Activated CD4-positive, alpha-beta T cell treated with anti-CD3 and anti-CD28 coated beads for 36 hours (primary cell): ENCODE measurements at regions not wholly inside any gene's neighbourhood (a gene's known extent, or its start where the extent isn't known, plus 50 kb on each side); places are given as distances from the start of the nearest gene placed in this dataset.
"Not testable (repeated sequence)": the region's sequence is repeated elsewhere in the genome, so short reads cannot be mapped to it uniquely, and the experiment has no call there.

Experiments used
- ATAC-seq: fragments of 200-7000 bp; cut with Tn5 transposase; one replicate; pipeline ENCODE4 v1.10.0; 2021; ENCODE audit warnings: mild to moderate bottlenecking, moderate library complexity
- CTCF ChIA-PET: fragments of 350-600 bp; sonication (Branson Sonifier 250); formaldehyde crosslinking; loops from one replicate; lab custom pipeline; 2021; ENCODE audit warnings: antibody characterized with exemption; lab: Charles Lee
- POLR2A ChIA-PET: fragments of 350-600 bp; sonication (Branson Sonifier 250); formaldehyde crosslinking; loops from one replicate; lab custom pipeline; 2021; ENCODE audit warnings: antibody characterized with exemption, inconsistent platforms; lab: Charles Lee
- DNase-seq: peaks from one replicate; pipeline ENCODE4 v3.0.0-alpha.2; 2020
- H3K27ac Mint-ChIP-seq: one replicate; pipeline ENCODE4 v1.8.0; 2021; ENCODE audit warnings: mixed read lengths
- H3K27me3 Mint-ChIP-seq: one replicate; pipeline ENCODE4 v1.8.0; 2021; ENCODE audit warnings: mixed read lengths
- H3K36me3 Mint-ChIP-seq: one replicate; pipeline ENCODE4 v1.8.0; 2021; ENCODE audit warnings: low read depth, mixed read lengths
- H3K4me1 Mint-ChIP-seq: one replicate; pipeline ENCODE4 v1.8.0; 2021; ENCODE audit warnings: mixed read lengths
- H3K4me3 Mint-ChIP-seq: one replicate; pipeline ENCODE4 v1.8.0; 2021; ENCODE audit warnings: mild to moderate bottlenecking, moderate library complexity, mixed read lengths
- H3K9me3 Mint-ChIP-seq: one replicate; pipeline ENCODE4 v1.8.0; 2021; ENCODE audit warnings: low read depth, mixed read lengths
- intact Hi-C, 2 experiments: fragments of 100-400 bp; cut with DNase I in 1 of 2; cut with micrococcal nuclease in 1 of 2; formaldehyde crosslinking; loops; one replicate each; pipeline versions ENCODE4 v1.14.2 to v1.15.1; 2022 to 2024; cut with DNase I, micrococcal nuclease

DNA sequence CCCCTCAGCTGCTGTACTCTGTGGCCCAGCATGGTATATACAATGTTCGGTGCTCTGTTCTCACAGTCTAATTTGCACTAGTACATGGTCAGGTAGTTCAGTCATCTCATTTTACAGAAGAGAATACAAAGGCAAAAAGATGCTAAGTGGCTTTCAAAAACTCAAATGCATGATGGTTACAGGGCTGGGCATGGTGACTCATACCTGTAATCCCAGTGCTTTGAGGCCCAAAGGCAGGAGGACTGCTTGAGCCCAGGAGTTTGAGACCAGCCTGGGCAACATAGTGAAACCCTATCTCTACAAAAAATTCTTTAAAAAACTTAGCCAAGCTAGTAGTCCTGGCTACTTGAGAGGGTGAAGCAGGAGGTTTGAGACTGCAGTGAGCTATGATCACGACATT is 210.5 kb upstream of the KIT start:
- H3K27me3 Mint-ChIP-seq: peaks cover 2% of the 10 kb centered on the region
- ChIA-PET CTCF (interaction anchor here (0.6 kb wide), 1 partner anchor 258 kb away, joined by 3 read pairs; no protein-coding TSS in a partner anchor), POLR2A (no interaction called here)
- no peaks in the 10 kb centered on the region for H3K4me1 Mint-ChIP-seq
- intact Hi-C loops: no loop called here
- ATAC-seq: no peak
- no peak overlapping the region for H3K4me3 Mint-ChIP-seq
- peaks cover 16% of the 10 kb centered on the region for H3K9me3 Mint-ChIP-seq
- H3K27ac Mint-ChIP-seq: no peak overlapping the region
- DNase-seq: no peak
- no peaks in the 10 kb centered on the region for H3K36me3 Mint-ChIP-seq

DNA sequence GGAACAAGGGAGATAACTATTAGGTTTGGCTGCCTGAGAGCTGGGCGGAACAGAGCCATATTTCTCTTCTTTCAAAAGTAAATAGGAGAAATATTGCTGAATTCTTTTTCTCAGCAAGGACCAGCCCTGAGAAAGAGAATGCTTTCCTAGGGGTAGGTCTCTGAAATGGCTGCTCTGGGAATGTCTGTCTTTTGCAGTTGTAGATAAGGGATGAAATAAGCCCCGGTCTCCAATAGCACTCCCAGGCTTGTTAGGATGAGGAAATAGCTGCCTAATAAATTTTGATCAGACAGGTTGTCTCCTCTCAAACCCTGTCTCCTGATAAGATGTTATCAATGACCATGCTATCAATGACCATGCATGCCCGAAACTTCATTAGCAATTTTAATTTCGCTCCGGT is 207.8 kb upstream of the KIT start:
- H3K4me3 Mint-ChIP-seq: no peak overlapping the region

DNA sequence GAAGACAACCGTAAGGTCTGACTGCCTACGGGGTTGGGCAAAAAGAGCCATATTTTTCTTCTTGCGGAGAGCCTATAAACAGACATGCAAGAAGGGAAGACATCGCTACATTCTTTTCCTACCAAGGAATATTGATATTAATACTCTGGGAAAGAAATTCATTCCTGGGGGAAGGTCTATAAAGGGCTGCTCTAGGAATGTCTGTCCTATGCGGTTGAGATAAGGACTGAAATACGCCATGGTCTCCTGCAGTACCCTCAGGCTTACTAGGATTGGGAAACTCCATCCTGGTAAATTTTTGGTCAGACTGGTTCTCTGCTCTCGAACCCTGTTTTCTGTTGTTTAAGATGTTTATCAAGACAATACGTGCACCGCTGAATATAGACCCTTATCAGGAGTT is 190.8 kb upstream of the KIT start:
- DNase-seq, H3K36me3 Mint-ChIP-seq, POLR2A ChIA-PET, H3K27ac Mint-ChIP-seq, H3K4me1 Mint-ChIP-seq, intact Hi-C loops, CTCF ChIA-PET, H3K27me3 Mint-ChIP-seq, ATAC-seq, H3K4me3 Mint-ChIP-seq: not testable (repeated sequence)
- H3K9me3 Mint-ChIP-seq: peaks cover 14% of the 10 kb centered on the region

More for the DNA sequence above, 207.8 kb upstream of the KIT start:
- H3K27ac Mint-ChIP-seq: no peak overlapping the region
- DNase-seq (no peak), ATAC-seq (no peak)
- peaks cover 1% of the 10 kb centered on the region for H3K27me3 Mint-ChIP-seq
- H3K9me3 Mint-ChIP-seq: peaks cover 16% of the 10 kb centered on the region
- CTCF ChIA-PET: interaction anchor here (0.7 kb wide), 1 partner anchor 813 kb away, joined by 3 read pairs; no protein-coding TSS in a partner anchor
- intact Hi-C loops: no loop called here
- H3K4me1 Mint-ChIP-seq: no peaks in the 10 kb centered on the region
- no peaks in the 10 kb centered on the region for H3K36me3 Mint-ChIP-seq
- POLR2A ChIA-PET: no interaction called here

DNA sequence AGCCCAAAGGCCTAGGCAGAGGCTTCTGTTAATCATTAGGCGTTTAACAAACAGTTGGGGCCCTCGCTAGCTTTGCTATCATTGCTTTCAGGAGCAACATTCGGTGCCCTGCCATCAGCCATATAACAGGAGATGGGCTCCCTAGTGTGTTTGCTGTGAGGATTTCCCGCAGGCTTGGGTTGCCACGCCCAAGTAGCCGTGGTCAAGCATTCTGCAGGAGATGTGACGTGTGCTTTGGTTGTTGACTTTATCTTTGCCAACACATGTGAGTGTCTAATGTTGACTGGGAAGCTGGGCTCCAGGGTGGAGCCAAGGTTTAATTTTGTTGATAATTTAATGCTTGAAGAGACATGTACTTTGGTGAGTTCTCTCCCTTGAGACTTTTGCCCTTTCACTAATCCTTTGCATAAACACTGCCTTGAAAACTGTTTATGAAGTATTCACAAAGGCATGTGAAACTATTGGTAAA is 184.6 kb upstream of the KIT start:
- Mint-ChIP-seq H3K36me3 (no peaks in the 10 kb centered on the region), H3K4me1 (no peaks in the 10 kb centered on the region), H3K9me3 (peaks cover 9% of the 10 kb centered on the region), H3K27ac (no peak overlapping the region), H3K4me3 (no peak overlapping the region), H3K27me3 (peaks cover 9% of the 10 kb centered on the region)
- ChIA-PET CTCF (interaction anchor here (1.4 kb wide), 1 partner anchor 18 kb away, joined by 4 read pairs; no protein-coding TSS in a partner anchor), POLR2A (no interaction called here)
- DNase-seq (no peak), ATAC-seq (no peak)
- intact Hi-C loops: no loop called here

DNA sequence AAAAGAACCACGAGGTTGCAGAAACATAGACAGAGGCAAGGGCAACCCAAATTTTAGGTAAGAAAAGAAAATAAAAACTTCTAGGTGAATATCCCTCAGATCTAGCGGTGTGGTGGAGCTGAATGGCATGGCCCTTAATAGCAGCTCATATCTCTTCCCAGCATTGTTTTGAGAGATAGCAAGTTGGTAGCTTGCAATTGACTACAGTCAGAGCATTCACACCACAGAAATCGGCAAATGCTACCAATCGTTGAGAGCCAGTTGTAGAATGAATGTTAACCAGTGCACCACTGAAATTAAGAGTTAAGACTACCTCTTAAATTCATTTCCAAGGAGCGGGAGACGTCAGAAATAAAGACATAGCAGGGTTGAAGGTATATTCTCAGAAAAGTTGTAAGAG is 184.0 kb upstream of the KIT start:
- Mint-ChIP-seq H3K9me3 (peaks cover 6% of the 10 kb centered on the region), H3K27ac (no peak overlapping the region), H3K4me1 (no peaks in the 10 kb centered on the region), H3K36me3 (no peaks in the 10 kb centered on the region), H3K27me3 (peaks cover 9% of the 10 kb centered on the region), H3K4me3 (no peak overlapping the region)
- ATAC-seq (no peak), DNase-seq (no peak)
- ChIA-PET POLR2A (no interaction called here), CTCF (no interaction called here)
- intact Hi-C loops: no loop called here

DNA sequence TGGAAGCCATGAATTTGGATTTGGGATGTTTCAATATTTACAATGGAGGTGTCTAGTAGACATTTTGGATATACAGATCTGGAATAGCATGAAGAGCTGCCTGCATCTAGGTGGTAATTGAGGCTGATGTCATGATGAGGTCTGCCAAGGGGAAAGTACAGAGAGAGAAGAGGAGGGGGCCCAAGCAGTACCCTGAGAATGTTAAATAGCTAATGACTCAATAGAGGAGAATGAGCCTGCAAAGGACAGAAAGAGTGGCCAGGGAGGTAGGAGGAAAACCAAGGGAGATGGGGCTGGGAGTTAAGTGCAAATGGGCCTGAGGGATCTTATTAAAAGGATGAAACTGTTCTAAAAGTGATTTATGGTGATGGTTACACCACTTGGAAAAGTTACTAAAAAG is 182.2 kb upstream of the KIT start:
- Mint-ChIP-seq H3K27ac (no peak overlapping the region), H3K9me3 (peaks cover 8% of the 10 kb centered on the region), H3K4me1 (no peaks in the 10 kb centered on the region), H3K27me3 (peaks cover 9% of the 10 kb centered on the region), H3K36me3 (no peaks in the 10 kb centered on the region), H3K4me3 (no peak overlapping the region)
- DNase-seq: no peak
- ATAC-seq: no peak
- intact Hi-C loops: no loop called here
- ChIA-PET CTCF (no interaction called here), POLR2A (no interaction called here)

DNA sequence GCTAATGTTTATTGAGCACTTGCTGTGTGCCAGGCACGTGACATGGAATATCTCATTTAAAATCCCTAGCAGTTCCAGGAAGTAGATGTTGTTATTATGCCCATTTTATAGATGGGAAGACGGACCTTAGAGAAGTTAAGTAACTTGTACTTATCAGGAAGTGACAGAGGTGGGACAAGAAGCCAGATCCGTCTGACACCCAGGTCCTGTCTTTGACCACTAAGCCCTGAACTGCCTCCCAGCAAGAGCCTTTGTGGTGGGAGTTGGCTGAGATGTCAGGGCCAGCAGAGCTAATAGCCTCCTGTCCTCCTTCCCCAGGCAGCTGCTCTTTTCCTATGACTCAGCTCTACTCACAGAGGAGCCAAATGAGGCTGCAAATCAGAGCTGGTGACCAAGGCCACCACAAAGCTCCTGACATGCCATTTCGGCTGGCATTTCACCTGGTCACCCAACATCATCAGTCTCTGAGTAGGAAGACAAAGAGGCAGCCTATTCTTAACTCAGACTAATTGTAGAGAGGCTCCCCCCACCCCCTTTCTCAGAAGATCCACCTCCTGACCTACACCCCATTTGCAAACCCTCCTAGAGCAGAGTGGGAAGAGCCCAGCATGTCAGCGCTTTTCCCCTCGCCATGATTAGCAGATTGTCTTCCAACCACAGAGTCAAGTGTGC is 175.1 kb upstream of the KIT start:
- POLR2A ChIA-PET: no interaction called here
- no peak overlapping the region for H3K27ac Mint-ChIP-seq
- CTCF ChIA-PET: no interaction called here
- H3K27me3 Mint-ChIP-seq: no peaks in the 10 kb centered on the region
- no peak for ATAC-seq
- peaks cover 8% of the 10 kb centered on the region for H3K9me3 Mint-ChIP-seq
- no peaks in the 10 kb centered on the region for H3K4me1 Mint-ChIP-seq
- no peak overlapping the region for H3K4me3 Mint-ChIP-seq
- intact Hi-C loops: no loop called here
- no peak for DNase-seq
- no peaks in the 10 kb centered on the region for H3K36me3 Mint-ChIP-seq

DNA sequence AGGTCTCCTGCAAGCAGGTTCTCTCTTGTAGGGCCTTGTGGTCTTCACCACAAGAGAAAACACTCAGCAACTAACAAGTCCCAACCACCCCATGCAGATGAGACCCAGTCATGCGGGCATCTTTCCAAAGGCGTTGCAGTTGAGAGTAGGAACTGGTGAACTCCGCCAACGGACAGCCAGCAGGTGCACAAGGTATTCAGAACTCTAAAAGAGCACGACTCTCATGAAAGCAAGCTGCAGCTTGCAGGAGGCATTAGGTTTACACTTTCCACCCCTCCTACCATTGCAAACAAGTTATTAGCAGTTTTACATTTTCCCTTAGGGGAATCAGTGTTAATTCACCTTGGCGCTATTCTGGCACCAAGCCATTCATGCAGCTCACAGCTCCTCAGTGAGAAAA is 173.4 kb upstream of the KIT start:
- DNase-seq (no peak), ATAC-seq (no peak)
- POLR2A ChIA-PET: no interaction called here
- H3K36me3 Mint-ChIP-seq: no peaks in the 10 kb centered on the region
- CTCF ChIA-PET: no interaction called here
- no peak overlapping the region for H3K4me3 Mint-ChIP-seq
- H3K27ac Mint-ChIP-seq: no peak overlapping the region
- peaks cover 2% of the 10 kb centered on the region for H3K9me3 Mint-ChIP-seq
- no peaks in the 10 kb centered on the region for H3K27me3 Mint-ChIP-seq
- intact Hi-C loops: no loop called here
- H3K4me1 Mint-ChIP-seq: no peaks in the 10 kb centered on the region

DNA sequence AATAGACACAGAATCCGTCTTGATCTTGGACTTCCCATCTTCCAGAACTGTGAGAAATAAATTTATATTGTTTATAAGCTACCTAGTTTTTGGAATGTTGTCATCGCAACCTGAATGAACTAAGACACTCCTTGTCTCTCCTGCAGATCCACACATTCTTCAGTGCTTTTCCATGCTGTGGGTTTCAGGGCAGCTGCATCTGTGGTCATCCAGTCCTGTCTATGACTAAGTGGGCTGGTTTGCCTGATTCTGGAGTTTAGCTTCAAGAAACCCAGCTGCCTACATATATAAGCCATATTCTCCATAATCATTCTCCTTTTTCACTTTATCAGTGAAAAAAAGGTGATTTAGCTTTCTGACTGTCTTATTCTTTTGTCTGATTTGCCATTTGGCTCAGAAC is 170.3 kb upstream of the KIT start:
- ChIA-PET POLR2A (no interaction called here), CTCF (no interaction called here)
- Mint-ChIP-seq H3K9me3 (no peaks in the 10 kb centered on the region), H3K4me3 (no peak overlapping the region), H3K27me3 (no peaks in the 10 kb centered on the region), H3K27ac (no peak overlapping the region), H3K4me1 (no peaks in the 10 kb centered on the region), H3K36me3 (no peaks in the 10 kb centered on the region)
- intact Hi-C loops: no loop called here
- ATAC-seq (no peak), DNase-seq (no peak)

DNA sequence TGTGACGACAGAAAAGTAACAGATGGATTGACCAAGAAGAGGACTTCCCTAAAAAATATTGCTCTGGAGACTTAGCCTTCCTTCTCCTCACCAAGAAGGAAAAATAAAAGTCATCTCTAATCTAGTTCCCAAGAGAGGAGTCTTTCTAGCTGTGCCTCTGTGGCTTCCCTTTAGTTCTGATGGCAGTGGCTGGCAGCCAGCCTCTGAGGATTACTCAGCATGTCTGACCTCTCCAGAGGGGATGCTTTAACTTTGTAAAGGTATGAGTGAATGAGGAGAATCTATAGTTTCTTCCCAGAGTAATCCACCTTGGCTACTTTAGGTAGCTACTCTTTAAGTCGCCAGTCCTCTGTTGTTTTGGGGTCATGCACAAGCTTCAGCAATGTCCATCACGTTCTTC is 163.9 kb upstream of the KIT start:
- DNase-seq (no peak), ATAC-seq (no peak)
- ChIA-PET POLR2A (no interaction called here), CTCF (no interaction called here)
- Mint-ChIP-seq H3K27me3 (peaks cover 5% of the 10 kb centered on the region), H3K36me3 (no peaks in the 10 kb centered on the region), H3K9me3 (no peaks in the 10 kb centered on the region), H3K27ac (no peak overlapping the region), H3K4me3 (no peak overlapping the region), H3K4me1 (no peaks in the 10 kb centered on the region)
- intact Hi-C loops: no loop called here

DNA sequence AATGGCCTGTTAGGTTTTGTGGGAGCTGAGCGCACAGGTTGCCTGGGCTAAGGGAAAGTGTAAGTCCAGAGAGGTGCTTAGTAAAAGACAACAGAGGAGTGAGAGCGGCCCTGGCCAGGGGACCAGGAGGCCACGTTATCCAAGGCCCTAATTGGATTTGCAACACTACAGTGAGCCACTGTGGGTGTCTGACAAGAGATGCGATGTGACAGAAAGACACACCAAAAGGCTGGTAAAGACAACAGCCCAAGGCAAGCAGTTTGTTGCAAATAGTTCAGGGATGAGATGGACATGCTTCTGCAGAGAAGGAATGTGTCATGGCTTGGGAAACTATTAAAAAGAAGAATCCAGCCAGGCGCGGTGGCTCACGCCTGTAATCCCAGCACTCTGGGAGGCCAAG is 162.7 kb upstream of the KIT start:
- peaks cover 5% of the 10 kb centered on the region for H3K27me3 Mint-ChIP-seq
- no peaks in the 10 kb centered on the region for H3K36me3 Mint-ChIP-seq
- CTCF ChIA-PET: no interaction called here
- H3K4me3 Mint-ChIP-seq: no peak overlapping the region
- no peaks in the 10 kb centered on the region for H3K9me3 Mint-ChIP-seq
- intact Hi-C loops: no loop called here
- no peaks in the 10 kb centered on the region for H3K4me1 Mint-ChIP-seq
- ATAC-seq (no peak), DNase-seq (no peak)
- H3K27ac Mint-ChIP-seq: no peak overlapping the region
- POLR2A ChIA-PET: no interaction called here

DNA sequence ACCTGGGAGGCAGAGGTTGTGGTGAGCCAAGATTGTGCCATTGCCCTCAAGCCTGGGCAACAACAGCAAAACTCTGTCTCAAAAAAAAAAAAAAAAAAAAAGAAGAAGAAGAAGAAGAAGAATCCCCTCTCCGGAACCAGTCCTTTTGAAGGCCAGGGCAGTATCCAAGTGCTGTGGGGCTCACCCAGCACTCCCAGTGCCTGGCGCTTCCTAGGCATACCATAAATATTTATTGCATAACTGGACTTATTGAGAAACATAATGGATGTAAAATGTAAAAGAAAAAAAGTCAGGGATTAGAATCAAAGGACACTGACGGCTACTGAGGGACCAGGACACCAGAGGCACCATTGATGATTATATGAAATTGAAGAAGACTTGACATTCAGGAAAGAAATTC is 162.1 kb upstream of the KIT start:
- no peak overlapping the region for H3K27ac Mint-ChIP-seq
- ChIA-PET POLR2A (no interaction called here), CTCF (no interaction called here)
- intact Hi-C loops: no loop called here
- no peaks in the 10 kb centered on the region for H3K4me1 Mint-ChIP-seq
- no peak overlapping the region for H3K4me3 Mint-ChIP-seq
- peaks cover 5% of the 10 kb centered on the region for H3K27me3 Mint-ChIP-seq
- no peak for DNase-seq
- no peaks in the 10 kb centered on the region for H3K9me3 Mint-ChIP-seq
- H3K36me3 Mint-ChIP-seq: no peaks in the 10 kb centered on the region
- ATAC-seq: no peak
